K562 (cell line): ENCODE measurements at regions not wholly inside any gene's neighbourhood (a gene's known extent, or its start where the extent isn't known, plus 50 kb on each side); places are given as distances from the start of the nearest gene placed in this dataset.

Experiments
- ATAC-seq: fragments of 200-7000 bp; cut with Tn5 transposase; 3 replicates; pipeline ENCODE4 v1.9.1; 2020; ENCODE audit warnings: moderate library complexity
- BruUV-seq: library from RNA; stranded (reverse); fragments of 400-500 nt; replicated peaks from 2 replicates; lab custom pipeline; 2021; lab: Mats Ljungman, UMichigan
- CTCF ChIA-PET: fragments of 300-600 bp; formaldehyde crosslinking; extraction: SDS; loops from one replicate; lab custom pipeline; 2021; ENCODE audit warnings: low intra/inter-chr PET ratio; lab: Yijun Ruan, JAX
- POLR2A ChIA-PET: fragments of 300-600, 350-650 bp; sonication (Branson Sonifier 250); formaldehyde crosslinking; extraction: SDS; loops from one replicate; lab custom pipeline; 2021; ENCODE audit warnings: antibody characterized with exemption, inconsistent platforms; lab: Yijun Ruan, JAX
- DNase-seq, 4 experiments: peaks; one replicate each; pipeline versions ENCODE4 v3.0.0 to v3.0.0-alpha.2; 2011 to 2018; ENCODE audit warnings: low spot score in 3 of 4, mixed read lengths in 3 of 4; ENCODE audit errors: extremely low read depth in 1 of 4
- FAIRE-seq: peaks from 2 replicates; lab custom pipeline; 2011; peaks lifted over from hg19 to GRCh38; lab: Jason Lieb, UNC
- H2AFZ ChIP-seq: 2 replicates; pipeline ENCODE4 v1.6.0; 2011; ENCODE audit warnings: low read depth, low read length, control low read depth, inconsistent platforms
- H3K27ac ChIP-seq: fragments of 200-600 bp; 3 replicates; pipeline ENCODE4 v1.8.0; 2011; ENCODE audit warnings: low read depth, mild to moderate bottlenecking, control low read depth, inconsistent platforms, low read length, moderate library complexity, mixed read lengths; ENCODE audit errors: extremely low read depth
- H3K27me3 ChIP-seq, 2 experiments: fragments of 300-600 bp in 1 of 2; 2 replicates in 1 of 2; 3 replicates in 1 of 2; pipeline versions ENCODE4 v1.6.0 to v1.8.0; 2011; ENCODE audit warnings: inconsistent platforms in 2 of 2, low read length in 2 of 2, mild to moderate bottlenecking in 1 of 2, mixed read lengths in 1 of 2, moderate library complexity in 1 of 2; ENCODE audit not compliant: control insufficient read depth in 2 of 2, insufficient read depth in 2 of 2
- H3K36me3 ChIP-seq: fragments of 300-600 bp; 3 replicates; pipeline ENCODE4 v1.8.0; 2011; ENCODE audit warnings: mild to moderate bottlenecking, low read length, inconsistent platforms; ENCODE audit not compliant: control insufficient read depth, insufficient read depth
- H3K4me1 ChIP-seq, 2 experiments: fragments of 200-600 bp in 1 of 2; replicated peaks in 1 of 2; 2 replicates in 1 of 2; 3 replicates in 1 of 2; pipeline versions ENCODE4 v1.5.1 to v1.8.0; 2011; ENCODE audit warnings: inconsistent platforms in 2 of 2, low read length in 2 of 2, mild to moderate bottlenecking in 1 of 2, mixed read lengths in 1 of 2, moderate library complexity in 1 of 2; ENCODE audit not compliant: control insufficient read depth in 2 of 2, insufficient read depth in 2 of 2
- H3K4me2 ChIP-seq: 2 replicates; pipeline ENCODE4 v1.6.1; 2011; ENCODE audit warnings: low read length, control low read depth, inconsistent platforms, mixed read lengths; ENCODE audit not compliant: insufficient read depth
- H3K4me3 ChIP-seq: fragments of 200-600 bp; sonication (generic), shearing (Covaris generic); 2 replicates; pipeline ENCODE4 v1.5.1; 2016; ENCODE audit warnings: control low read depth, inconsistent platforms
- H3K79me2 ChIP-seq: fragments of 200-600 bp; 3 replicates; pipeline ENCODE4 v1.8.0; 2011; ENCODE audit warnings: low read length, inconsistent platforms; ENCODE audit not compliant: control insufficient read depth, insufficient read depth
- H3K9ac ChIP-seq, 2 experiments: 2 replicates each; pipeline versions ENCODE4 v1.6.0 to v1.6.1; 2011; ENCODE audit warnings: low read depth in 2 of 2, low read length in 2 of 2, control low read depth in 1 of 2, inconsistent platforms in 1 of 2, mild to moderate bottlenecking in 1 of 2, mixed read lengths in 1 of 2; ENCODE audit not compliant: insufficient read depth in 1 of 2
- H3K9me1 ChIP-seq: one replicate; pipeline ENCODE4 v1.6.0; 2011; ENCODE audit warnings: inconsistent platforms, mild to moderate bottlenecking, low read length, moderate library complexity; ENCODE audit not compliant: control insufficient read depth, insufficient read depth
- H3K9me3 ChIP-seq: replicated peaks from 2 replicates; pipeline ENCODE4 v1.5.1; 2011; ENCODE audit warnings: low read depth, low read length, inconsistent platforms; ENCODE audit not compliant: control insufficient read depth, insufficient read depth
- H4K20me1 ChIP-seq: replicated peaks from 2 replicates; pipeline ENCODE4 v1.6.1; 2011; ENCODE audit warnings: low read length, inconsistent platforms, mixed read lengths; ENCODE audit not compliant: control insufficient read depth, insufficient read depth
- CHCHD3 ChIP-seq: fragments of 250-450 bp; sonication (Bioruptor Pico); IDR thresholded peaks from 2 replicates; pipeline ENCODE4 v2.1.2; 2022; ENCODE audit warnings: mild to moderate bottlenecking
- DIDO1 ChIP-seq: fragments of 450-650 bp; IDR thresholded peaks from 2 replicates; pipeline ENCODE4 v1.6.1; 2016; ENCODE audit warnings: low read depth, missing biosample characterization, missing genetic modification characterization
- FOXA1 ChIP-seq: fragments of 450-650 bp; IDR thresholded peaks from 2 replicates; pipeline ENCODE4 v1.6.1; 2016; ENCODE audit warnings: mild to moderate bottlenecking, borderline replicate concordance
- GABPB2 ChIP-seq: fragments of 250-450 bp; sonication (Bioruptor Pico); conservative IDR thresholded peaks from 2 replicates; pipeline ENCODE4 v1.5.1; 2021; ENCODE audit warnings: mild to moderate bottlenecking
- GTF2F1 ChIP-seq: IDR thresholded peaks from 2 replicates; pipeline ENCODE4 v1.6.1; 2011; ENCODE audit warnings: low read depth, low read length, improper control_type of control experiment
- KLF16 ChIP-seq: IDR thresholded peaks from 2 replicates; pipeline ENCODE4 v1.6.1; 2016; ENCODE audit warnings: antibody characterized with exemption
- NR1H2 ChIP-seq: sonication (generic); formaldehyde crosslinking; IDR thresholded peaks from 2 replicates; pipeline ENCODE4 v1.4.0; 2020; ENCODE audit warnings: mild to moderate bottlenecking, missing genetic modification reagents
- RAD51 ChIP-seq: fragments of 450-650 bp; IDR thresholded peaks from 2 replicates; pipeline ENCODE4 v1.7.1; 2016; ENCODE audit warnings: low read depth, mild to moderate bottlenecking, borderline replicate concordance
- ZFP36 ChIP-seq: fragments of 150-350 bp; IDR thresholded peaks from 2 replicates; pipeline ENCODE4 v1.6.1; 2018; ENCODE audit warnings: low read length, low read depth; ENCODE audit not compliant: partially characterized antibody
- ZNF347 ChIP-seq: fragments of 450-650 bp; formaldehyde crosslinking; IDR thresholded peaks from 2 replicates; pipeline ENCODE4 v1.4.0; 2020; ENCODE audit warnings: low read depth, mild to moderate bottlenecking, moderate library complexity
- WGBS: fragments of 100-300 bp; shearing (Covaris generic); methylation state at CpG from one replicate; pipeline ENCODE4 v1.1.6; 2016; ENCODE audit warnings: low coverage, mixed read lengths; ENCODE audit not compliant: insufficient coverage; ENCODE audit errors: missing lambda C conversion rate; 5-methylcytosine and 5-hydroxymethylcytosine counted together
- in situ Hi-C: fragments of 300-500 bp; cut with MboI; formaldehyde crosslinking; loops from 4 replicates; pipeline ENCODE4 v1.15.0; 2018; ENCODE audit warnings: inconsistent platforms, mixed read lengths
- intact Hi-C: fragments of 100-400 bp; cut with micrococcal nuclease; formaldehyde crosslinking; loops from 2 replicates; pipeline ENCODE4 v1.14.2; 2022
- TF ChIP-seq, protein P1 (sequence below), 3 experiments: fragments of 200-800 bp in 1 of 3; fragments of 250-450 bp in 1 of 3; fragments of 450-650 bp in 1 of 3; sonication (Bioruptor Pico) in 1 of 3; sonication (Bioruptor generic) in 1 of 3; formaldehyde crosslinking in 1 of 3; IDR thresholded peaks; 2 replicates each; pipeline versions ENCODE4 v1.6.1 to v1.8.0; 2016 to 2022; ENCODE audit warnings: mild to moderate bottlenecking in 2 of 3, missing genetic modification characterization in 2 of 3, missing compliant biosample characterization in 1 of 3, moderate library complexity in 1 of 3

DNA sequence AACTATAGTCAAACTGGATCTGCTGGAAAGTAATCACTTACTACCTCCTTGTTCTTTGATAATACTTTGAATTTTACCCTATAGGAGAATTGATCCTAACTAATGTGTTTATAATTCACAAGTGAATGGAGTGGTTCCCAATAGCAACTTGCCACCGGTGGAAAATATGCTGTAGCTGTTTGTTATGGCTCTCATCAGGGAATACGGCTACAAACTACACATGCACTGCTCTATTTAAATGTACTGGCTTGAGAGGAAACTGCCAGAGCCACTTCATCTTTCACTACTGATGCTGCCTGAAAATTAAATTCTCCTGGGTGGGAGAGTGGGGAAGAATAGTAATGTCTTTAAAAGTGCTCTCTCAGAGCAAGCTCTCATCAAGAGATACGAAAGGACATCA lies 448.5 kb upstream of the GRAMD2B start:
- 0% methylated on average over 3 of the region's 3 CpGs for WGBS
- no peaks in the 10 kb centered on the region for H3K79me2 ChIP-seq

More for the DNA sequence above, 448.5 kb upstream of the GRAMD2B start:
- in situ Hi-C loops: no loop called here
- no peaks in the 10 kb centered on the region for H4K20me1 ChIP-seq
- intact Hi-C loops: no loop called here
- H3K9me3 ChIP-seq: no peaks in the 10 kb centered on the region
- H2AFZ ChIP-seq: no peak overlapping the region
- no peaks in the 10 kb centered on the region for H3K27me3 ChIP-seq
- no peak for FAIRE-seq
- ChIA-PET POLR2A (no interaction called here), CTCF (no interaction called here)
- no peaks in the 10 kb centered on the region for H3K36me3 ChIP-seq
- H3K9me1 ChIP-seq: no peaks in the 10 kb centered on the region
- H3K27ac ChIP-seq: no peak overlapping the region
- no peaks in the 10 kb centered on the region for H3K4me1 ChIP-seq
- DNase-seq: no peak
- no peak overlapping the region for H3K4me3 ChIP-seq
- TF ChIP-seq GTF2F1 (no peak), RAD51 (no peak), KLF16 (no peak), GABPB2 (CRISPR knock-in tag) (no peak), CHCHD3 (CRISPR knock-in tag) (no peak), ZNF347 (CRISPR knock-in tag) (no peak), FOXA1 (no peak), NR1H2 (CRISPR knock-in tag) (no peak), ZFP36 (no peak), DIDO1 (no peak)
- TF ChIP-seq, protein P1, sequence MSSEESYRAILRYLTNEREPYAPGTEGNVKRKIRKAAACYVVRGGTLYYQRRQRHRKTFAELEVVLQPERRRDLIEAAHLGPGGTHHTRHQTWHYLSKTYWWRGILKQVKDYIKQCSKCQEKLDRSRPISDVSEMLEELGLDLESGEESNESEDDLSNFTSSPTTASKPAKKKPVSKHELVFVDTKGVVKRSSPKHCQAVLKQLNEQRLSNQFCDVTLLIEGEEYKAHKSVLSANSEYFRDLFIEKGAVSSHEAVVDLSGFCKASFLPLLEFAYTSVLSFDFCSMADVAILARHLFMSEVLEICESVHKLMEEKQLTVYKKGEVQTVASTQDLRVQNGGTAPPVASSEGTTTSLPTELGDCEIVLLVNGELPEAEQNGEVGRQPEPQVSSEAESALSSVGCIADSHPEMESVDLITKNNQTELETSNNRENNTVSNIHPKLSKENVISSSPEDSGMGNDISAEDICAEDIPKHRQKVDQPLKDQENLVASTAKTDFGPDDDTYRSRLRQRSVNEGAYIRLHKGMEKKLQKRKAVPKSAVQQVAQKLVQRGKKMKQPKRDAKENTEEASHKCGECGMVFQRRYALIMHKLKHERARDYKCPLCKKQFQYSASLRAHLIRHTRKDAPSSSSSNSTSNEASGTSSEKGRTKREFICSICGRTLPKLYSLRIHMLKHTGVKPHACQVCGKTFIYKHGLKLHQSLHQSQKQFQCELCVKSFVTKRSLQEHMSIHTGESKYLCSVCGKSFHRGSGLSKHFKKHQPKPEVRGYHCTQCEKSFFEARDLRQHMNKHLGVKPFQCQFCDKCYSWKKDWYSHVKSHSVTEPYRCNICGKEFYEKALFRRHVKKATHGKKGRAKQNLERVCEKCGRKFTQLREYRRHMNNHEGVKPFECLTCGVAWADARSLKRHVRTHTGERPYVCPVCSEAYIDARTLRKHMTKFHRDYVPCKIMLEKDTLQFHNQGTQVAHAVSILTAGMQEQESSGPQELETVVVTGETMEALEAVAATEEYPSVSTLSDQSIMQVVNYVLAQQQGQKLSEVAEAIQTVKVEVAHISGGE (CRISPR knock-in tag; IDR thresholded peaks at IDR 0.05): no peak
- ATAC-seq: no peak
- H3K9ac ChIP-seq: no peak overlapping the region
- no peak overlapping the region for H3K4me2 ChIP-seq
- BruUV-seq: no TSS peak
